HFFc6 (cell line): ENCODE measurements at regions not wholly inside any gene's neighbourhood (a gene's known extent, or its start where the extent isn't known, plus 50 kb on each side); places are given as distances from the start of the nearest gene placed in this dataset.

ENCODE experiments used
- DNase-seq: peaks from one replicate; pipeline ENCODE4 v3.0.0-alpha.2; 2018
- H3K27ac Mint-ChIP-seq: 2 replicates; pipeline ENCODE4 v1.8.0; 2020; ENCODE audit warnings: mild to moderate bottlenecking, mixed read lengths
- H3K27me3 Mint-ChIP-seq: 2 replicates; pipeline ENCODE4 v1.8.0; 2021; ENCODE audit warnings: mild to moderate bottlenecking, moderate library complexity, mixed read lengths; ENCODE audit not compliant: insufficient read depth
- H3K36me3 Mint-ChIP-seq: 2 replicates; pipeline ENCODE4 v1.8.0; 2021; ENCODE audit warnings: low read depth, mixed read lengths
- H3K4me1 Mint-ChIP-seq: 2 replicates; pipeline ENCODE4 v1.8.0; 2020; ENCODE audit warnings: low read depth, mixed read lengths
- H3K4me3 Mint-ChIP-seq: 2 replicates; pipeline ENCODE4 v1.8.0; 2020; ENCODE audit warnings: mild to moderate bottlenecking, moderate library complexity, mixed read lengths
- H3K9me3 Mint-ChIP-seq: 2 replicates; pipeline ENCODE4 v1.8.0; 2020; ENCODE audit warnings: mild to moderate bottlenecking, mixed read lengths
- CTCF ChIP-seq: fragments of 200-600 bp; sonication (generic); IDR thresholded peaks from 2 replicates; pipeline ENCODE4 v1.5.0; 2021; ENCODE audit warnings: antibody characterized with exemption, mild to moderate bottlenecking

GRCh38 chr4:62865261-62865660 lies 1544.0 kb downstream of the TECRL start:
- H3K27me3 Mint-ChIP-seq = no peaks in the 10 kb centered on the region; the same call in 1 of the 2 replicates
- no peak overlapping the region for H3K27ac Mint-ChIP-seq
- TF ChIP-seq CTCF = no peak
- H3K4me1 Mint-ChIP-seq = no peaks in the 10 kb centered on the region
- DNase-seq = no peak
- no peak overlapping the region for H3K4me3 Mint-ChIP-seq
- no peaks in the 10 kb centered on the region for H3K36me3 Mint-ChIP-seq
- H3K9me3 Mint-ChIP-seq = peaks cover 22% of the 10 kb centered on the region

- H3K36me3 Mint-ChIP-seq = no peaks in the 10 kb centered on the region
- H3K4me3 Mint-ChIP-seq = no peak overlapping the region
- TF ChIP-seq CTCF = no peak
- no peaks in the 10 kb centered on the region for H3K4me1 Mint-ChIP-seq
- H3K27me3 Mint-ChIP-seq = no peaks in the 10 kb centered on the region
- H3K9me3 Mint-ChIP-seq = peaks cover 15% of the 10 kb centered on the region
- no peak for DNase-seq
- no peak overlapping the region for H3K27ac Mint-ChIP-seq
Measured at GRCh38 chr4:62849696-62850095, 1559.6 kb downstream of the TECRL start.

- Mint-ChIP-seq H3K4me1 (no peaks in the 10 kb centered on the region), H3K27ac (no peak overlapping the region), H3K4me3 (no peak overlapping the region), H3K9me3 (peaks cover 46% of the 10 kb centered on the region), H3K36me3 (no peaks in the 10 kb centered on the region), H3K27me3 (no peaks in the 10 kb centered on the region)
- no peak for DNase-seq
- TF ChIP-seq CTCF = no peak
Measured at GRCh38 chr4:62835631-62836030, 1573.6 kb downstream of the TECRL start.

- Mint-ChIP-seq H3K4me1 (no peaks in the 10 kb centered on the region), H3K27ac (no peak overlapping the region), H3K27me3 (no peaks in the 10 kb centered on the region), H3K36me3 (no peaks in the 10 kb centered on the region), H3K9me3 (peaks cover 37% of the 10 kb centered on the region), H3K4me3 (no peak overlapping the region)
- DNase-seq = no peak
- no peak for TF ChIP-seq CTCF
Measured at GRCh38 chr4:62822306-62822705, 1586.9 kb downstream of the TECRL start.

- no peak for TF ChIP-seq CTCF
- DNase-seq = no peak
- Mint-ChIP-seq H3K4me1 (no peaks in the 10 kb centered on the region), H3K36me3 (no peaks in the 10 kb centered on the region), H3K9me3 (peaks cover 27% of the 10 kb centered on the region; the same call in 1 of the 2 replicates), H3K27ac (no peak overlapping the region), H3K27me3 (no peaks in the 10 kb centered on the region), H3K4me3 (no peak overlapping the region)
Measured at GRCh38 chr4:62816566-62816965, 1592.7 kb downstream of the TECRL start.

GRCh38 chr4:62814510-62815047 lies 1594.7 kb downstream of the TECRL start:
- no peaks in the 10 kb centered on the region for H3K27me3 Mint-ChIP-seq
- no peaks in the 10 kb centered on the region for H3K36me3 Mint-ChIP-seq
- H3K4me3 Mint-ChIP-seq = no peak overlapping the region
- no peak for DNase-seq
- H3K9me3 Mint-ChIP-seq = peaks cover 22% of the 10 kb centered on the region
- no peak for TF ChIP-seq CTCF
- no peak overlapping the region for H3K27ac Mint-ChIP-seq
- H3K4me1 Mint-ChIP-seq = no peaks in the 10 kb centered on the region
